Tibial nerve (tissue), 1 donor: ENCODE measurements at regions not wholly inside any gene's neighbourhood (a gene's known extent, or its start where the extent isn't known, plus 50 kb on each side); places are given as distances from the start of the nearest gene placed in this dataset.

Experiments
- small RNA-seq: library from RNA; depleted of rRNA; stranded (forward); fragments of <200 nt; gene quantifications from one replicate; pipeline ENCODE3, GENCODE V24; 2016

Small RNA genes in the stretch of these regions (small RNA-seq; reads per million reads assigned to genes)
- gene RF00003: 0.38 reads per million
